Esophagus mucosa (tissue), 1 donor: ENCODE measurements at regions not wholly inside any gene's neighbourhood (a gene's known extent, or its start where the extent isn't known, plus 50 kb on each side); places are given as distances from the start of the nearest gene placed in this dataset.

Experiments
- ATAC-seq: fragments of 200-7000 bp; cut with Tn5 transposase; one replicate; pipeline ENCODE4 v1.9.1; 2020
- donor health status: DM: yes; HTN: yes; CAD: no.

GRCh38 chr18:39549144-39549543, 1983.5 kb upstream of the CELF4 start:
- ATAC-seq, result no peak

- ATAC-seq, result no peak
Measured at GRCh38 chr18:39531659-39532058, 1966.1 kb upstream of the CELF4 start.

DNA sequence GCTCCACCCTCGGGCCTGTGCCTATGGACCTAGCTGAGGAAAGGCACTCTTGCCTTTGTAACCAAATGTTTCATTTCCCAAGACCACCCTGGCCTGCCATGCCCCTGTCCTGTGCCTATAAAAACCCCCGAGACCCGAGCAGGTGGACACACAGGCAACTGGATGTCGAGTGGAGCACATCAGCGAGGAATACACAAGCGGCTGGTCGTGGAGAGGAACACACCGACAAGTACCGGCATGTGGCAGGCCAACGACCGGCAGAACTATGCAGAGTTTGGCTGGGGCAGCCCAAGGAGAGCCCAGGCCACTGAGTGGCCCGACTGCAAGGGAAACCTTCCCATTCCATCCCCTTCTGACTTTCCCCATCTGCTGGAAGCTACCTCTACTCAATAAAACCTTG, 1963.8 kb upstream of the CELF4 start:
- ATAC-seq, result no peak

DNA sequence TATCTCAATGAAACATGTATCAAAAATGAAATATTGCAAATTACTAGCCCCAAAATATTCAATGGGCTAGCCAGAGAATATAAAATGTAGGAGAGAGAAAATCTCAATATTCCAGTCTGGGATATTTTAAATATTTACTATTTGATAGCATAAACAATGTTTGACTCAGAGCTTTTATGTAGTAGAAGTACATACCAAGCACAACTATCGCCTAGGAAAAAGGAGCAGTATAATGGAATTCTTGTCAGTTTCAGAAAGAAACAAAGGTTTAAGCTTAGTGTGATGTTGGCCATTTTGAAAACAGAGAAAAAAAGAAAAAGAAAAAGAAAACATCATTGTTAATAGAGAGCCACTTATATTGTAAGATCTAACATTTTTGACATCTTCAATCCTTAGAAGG, 1961.9 kb upstream of the CELF4 start:
- no peak for ATAC-seq

DNA sequence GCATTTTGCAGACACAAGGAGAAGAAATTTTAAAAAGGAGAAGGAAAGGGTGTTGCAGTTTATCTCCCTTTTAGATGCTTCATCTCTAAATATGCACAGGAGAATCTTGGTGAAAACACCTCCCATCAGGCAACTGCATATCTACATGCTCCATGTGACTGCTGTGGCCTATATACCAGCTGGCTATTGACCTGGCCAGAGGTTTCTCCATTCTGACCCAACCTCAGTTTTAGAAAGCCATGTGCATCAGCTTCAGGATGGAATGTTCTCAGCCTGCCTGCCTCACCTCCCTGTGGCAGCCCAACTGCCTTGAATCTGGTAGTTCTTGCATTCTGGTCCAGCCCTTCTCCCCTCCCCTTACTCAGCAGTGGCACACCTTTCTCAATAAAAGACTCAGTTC, 1958.8 kb upstream of the CELF4 start:
- ATAC-seq, result no peak

DNA sequence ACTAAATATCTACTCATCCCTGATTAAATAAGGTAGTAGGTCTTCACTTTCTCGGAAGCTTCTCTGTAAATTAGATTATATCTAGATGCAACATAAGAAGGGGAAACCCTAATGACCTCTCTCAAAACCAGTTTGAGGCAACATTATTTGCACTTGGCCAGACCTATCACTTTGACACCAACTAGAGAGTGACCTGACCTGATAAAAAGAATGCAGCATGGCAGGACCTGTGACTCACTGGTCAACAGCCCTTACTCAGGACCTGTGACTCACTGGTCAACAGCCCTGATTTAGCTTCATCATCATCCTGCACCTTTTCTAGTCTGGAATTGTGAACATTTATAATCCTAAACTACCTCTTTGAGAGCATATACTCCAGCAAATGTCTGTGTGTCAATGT, 1957.7 kb upstream of the CELF4 start:
- ATAC-seq, result peak; percentile 81

GRCh38 chr18:39521164-39521563, 1955.6 kb upstream of the CELF4 start:
- ATAC-seq, result no peak

DNA sequence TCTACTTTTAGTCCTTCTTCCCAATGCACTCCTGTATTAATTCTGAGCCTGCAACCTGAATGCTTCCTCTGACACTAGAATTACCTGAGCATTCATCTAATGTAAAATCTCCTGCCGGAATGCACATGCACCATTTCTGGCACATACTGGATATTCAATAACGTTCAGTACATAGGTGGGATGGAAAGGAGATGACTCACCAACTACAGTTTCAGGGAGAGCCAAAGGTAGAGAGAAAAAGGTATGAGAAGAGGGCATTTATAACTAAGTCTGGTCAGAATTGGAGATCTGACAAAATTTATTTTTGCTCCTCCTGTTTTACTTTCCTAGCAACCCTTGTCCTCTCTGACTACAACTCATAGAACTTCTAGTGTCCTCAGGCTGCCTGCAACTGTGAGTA, 1954.1 kb upstream of the CELF4 start:
- no peak for ATAC-seq

- ATAC-seq, result no peak
Measured at GRCh38 chr18:39515299-39515698, 1949.7 kb upstream of the CELF4 start.

- ATAC-seq, result no peak
Measured at GRCh38 chr18:39513186-39513585, 1947.6 kb upstream of the CELF4 start.

DNA sequence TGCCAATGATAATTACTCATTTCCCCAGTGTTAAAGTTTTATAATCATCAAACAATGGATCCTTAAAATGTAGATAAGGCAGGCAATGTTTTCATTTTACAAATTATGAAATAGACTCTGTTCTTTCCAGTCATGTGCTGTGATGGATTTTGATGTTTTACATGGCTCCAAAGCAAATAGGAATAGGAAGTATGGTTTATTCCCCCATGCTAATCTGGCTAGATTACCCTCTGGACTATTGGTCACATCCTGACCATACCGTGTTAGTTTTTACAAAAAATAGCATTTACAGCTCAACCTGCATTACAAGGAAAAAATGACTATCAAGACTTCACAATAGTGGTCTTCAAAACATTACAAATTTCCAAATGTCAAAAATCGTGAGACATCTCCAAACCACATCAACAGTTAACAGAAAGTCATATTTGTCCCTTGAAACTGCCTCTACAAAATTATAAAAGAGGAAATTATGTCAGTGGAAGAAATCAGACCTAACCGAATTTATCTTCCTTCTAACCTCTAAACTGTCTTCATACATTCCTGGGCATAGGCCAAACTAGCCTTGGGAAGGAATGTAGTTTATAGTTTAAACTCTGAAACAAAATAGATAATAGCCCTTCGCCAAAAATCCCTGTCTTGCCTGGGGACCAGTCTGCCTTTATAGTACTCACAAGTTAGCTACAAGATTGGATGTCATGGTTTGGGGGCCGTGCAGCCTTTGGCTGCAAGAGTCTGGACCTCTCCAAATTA, 1941.2 kb upstream of the CELF4 start:
- ATAC-seq, result no peak

GRCh38 chr18:39500306-39500705, 1934.7 kb upstream of the CELF4 start:
- ATAC-seq, result no peak

- ATAC-seq, result no peak
Measured at GRCh38 chr18:39497821-39498220, 1932.2 kb upstream of the CELF4 start.

- no peak for ATAC-seq
Measured at GRCh38 chr18:39496986-39497385, 1931.4 kb upstream of the CELF4 start.

DNA sequence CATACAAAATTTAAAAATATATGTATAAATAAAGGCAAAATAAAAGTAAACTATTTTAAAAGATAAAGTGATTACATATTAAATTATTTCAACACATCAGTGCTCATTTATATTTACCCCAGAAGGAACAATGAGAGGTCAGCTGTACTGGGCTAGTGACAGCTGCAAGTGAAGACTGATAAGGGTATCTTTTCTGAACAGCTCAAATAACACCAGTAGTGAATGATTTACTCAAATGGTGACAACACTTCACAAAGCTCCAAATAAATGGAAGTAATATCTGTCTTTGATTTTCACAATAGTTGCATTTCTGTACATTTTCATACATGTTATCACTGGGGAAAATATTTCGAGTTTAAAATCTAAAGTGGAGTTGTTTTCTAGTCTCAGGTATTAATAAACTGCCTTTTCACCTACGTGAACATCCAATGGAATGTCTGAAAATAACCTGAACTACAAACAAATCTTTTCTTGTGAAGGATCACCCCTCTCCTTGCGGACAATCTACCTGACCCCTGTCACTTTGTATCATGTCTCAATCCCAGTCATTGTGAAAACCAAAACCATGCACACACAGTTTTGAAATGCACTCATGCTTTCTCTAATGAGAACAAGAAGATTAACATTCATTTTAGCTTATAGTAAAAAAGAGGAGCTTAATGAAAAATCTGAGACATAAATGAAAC, 1928.8 kb upstream of the CELF4 start:
- no peak for ATAC-seq

DNA sequence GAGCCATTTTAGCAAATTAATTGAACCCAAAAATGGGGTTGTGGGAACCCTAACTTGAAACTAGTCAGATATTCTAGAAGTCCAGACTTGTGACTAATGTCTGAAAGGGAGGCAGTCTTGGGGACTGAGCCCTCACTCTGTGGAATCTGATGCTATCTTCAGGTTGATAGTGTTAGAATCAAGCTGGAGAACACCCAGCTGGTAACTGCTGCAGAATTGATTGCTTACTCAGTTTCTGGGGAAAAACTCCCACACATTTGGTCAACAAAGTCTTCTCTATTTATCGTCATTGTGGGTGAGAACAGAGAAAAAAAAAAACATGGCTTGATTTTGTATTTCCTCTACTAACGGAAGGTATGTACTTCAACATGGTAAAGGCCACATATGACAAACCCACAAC, 1925.8 kb upstream of the CELF4 start:
- ATAC-seq, result no peak

- ATAC-seq, result no peak
Measured at GRCh38 chr18:39489431-39489830, 1923.8 kb upstream of the CELF4 start.

DNA sequence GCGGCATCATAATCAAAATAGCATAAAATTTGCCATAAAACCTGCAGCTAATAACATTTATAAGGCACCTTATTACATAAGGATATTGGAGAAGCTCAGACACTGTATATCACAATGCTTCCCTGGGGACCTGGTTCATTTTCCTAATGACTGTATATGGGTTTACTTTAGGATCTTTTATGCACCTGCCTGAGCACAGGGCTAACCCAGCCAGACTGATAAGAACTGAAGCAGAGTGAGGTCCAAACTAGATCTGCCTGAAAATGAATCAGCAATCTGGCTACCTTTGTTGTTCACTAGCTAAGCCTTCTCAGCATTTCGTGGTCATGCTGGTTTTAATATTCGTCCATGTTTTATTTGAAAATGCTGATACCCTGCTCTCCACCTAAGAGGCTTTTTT, 1922.3 kb upstream of the CELF4 start:
- ATAC-seq, result no peak

GRCh38 chr18:39486268-39486667, 1920.7 kb upstream of the CELF4 start:
- ATAC-seq, result no peak

DNA sequence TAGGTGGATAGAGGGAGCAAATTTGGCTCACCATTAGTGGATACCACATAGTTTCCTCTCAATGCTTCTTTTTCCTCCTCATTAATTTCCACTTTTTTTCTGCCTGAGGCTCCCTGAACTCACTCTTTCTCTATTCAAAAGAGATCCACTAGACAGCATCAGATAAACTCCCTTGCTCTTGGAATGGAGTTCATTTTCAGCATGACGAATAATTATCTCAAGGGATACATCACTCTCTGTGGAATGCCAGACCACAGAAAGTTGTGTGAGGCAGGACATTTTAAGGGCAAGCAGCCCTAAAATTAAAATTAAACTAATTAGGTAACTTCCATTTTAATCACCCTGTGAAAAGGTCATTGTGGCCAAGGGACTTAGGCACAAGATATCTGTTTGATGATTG, 1920.1 kb upstream of the CELF4 start:
- no peak for ATAC-seq

DNA sequence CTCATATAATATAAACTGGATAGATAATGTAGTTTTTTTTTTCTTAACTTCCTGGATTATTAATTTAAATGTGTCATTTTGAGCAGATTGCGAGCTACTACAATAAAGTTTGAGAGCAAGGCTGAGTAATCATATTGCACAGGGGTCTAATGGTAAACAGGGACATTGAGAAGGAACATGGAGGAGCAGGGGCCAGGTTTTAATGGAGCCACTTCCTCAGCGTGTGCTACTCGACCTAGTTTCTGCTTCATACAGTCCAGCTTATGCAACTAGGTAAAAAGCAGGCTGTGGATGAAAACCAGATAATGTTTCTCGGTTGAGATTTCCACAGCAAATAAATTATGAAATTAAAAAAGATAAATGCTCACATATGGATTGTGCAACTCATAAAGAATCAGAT, 1915.7 kb upstream of the CELF4 start:
- ATAC-seq, result no peak

DNA sequence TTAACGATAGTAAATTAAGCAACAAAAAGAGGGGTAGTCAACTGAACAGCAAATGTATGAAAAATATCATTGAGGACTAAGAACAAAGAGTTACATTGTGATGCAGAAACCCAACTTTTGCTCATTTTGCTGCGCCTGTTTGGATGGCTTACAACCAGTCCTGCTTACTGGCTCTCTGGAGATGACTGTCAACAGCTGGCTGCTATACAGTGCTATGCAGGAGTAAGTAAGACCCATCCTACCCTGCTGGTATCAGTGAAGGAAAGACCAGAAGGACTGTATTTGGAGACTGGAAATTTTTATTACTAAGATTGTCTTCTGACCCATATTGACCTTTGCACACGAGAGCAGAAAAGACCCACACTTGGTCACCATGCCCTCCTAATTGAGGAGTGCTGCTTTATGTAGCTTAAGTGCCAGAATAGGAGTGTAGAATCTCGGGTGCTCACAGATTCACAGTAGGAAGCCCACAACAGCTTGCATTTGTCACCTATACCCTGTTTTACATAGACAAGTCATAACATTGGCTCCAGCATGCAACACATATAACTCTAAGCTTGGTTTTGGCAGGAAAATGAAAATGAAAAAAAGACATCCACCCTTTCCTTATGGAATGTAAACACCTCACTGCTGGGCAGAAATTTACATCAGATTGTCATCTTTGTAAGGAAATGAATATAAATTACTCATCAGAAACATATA, 1915.0 kb upstream of the CELF4 start:
- no peak for ATAC-seq

GRCh38 chr18:39464006-39464405, 1898.4 kb upstream of the CELF4 start:
- no peak for ATAC-seq

DNA sequence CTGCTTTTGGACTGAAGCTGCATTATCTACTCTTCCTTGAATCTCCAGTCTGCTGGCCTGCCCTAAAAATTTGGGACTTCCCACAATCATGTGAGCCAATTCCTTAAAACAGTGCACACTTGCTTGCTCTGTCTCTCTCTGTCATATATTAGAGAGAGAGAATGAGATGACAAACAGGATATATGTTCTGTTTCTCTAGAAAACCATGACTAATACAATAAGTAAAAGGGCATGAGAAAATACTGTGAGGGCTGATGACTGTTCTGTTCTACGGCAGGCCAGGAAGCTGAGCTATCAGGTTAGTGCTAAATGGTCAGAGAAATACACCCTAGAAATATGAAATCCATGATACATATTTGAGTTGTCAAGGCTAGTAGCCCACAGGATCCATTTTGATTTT, 1896.8 kb upstream of the CELF4 start:
- ATAC-seq, result peak; percentile 86
